HuH-7.5 (cell line): ENCODE measurements at regions not wholly inside any gene's neighbourhood (a gene's known extent, or its start where the extent isn't known, plus 50 kb on each side); places are given as distances from the start of the nearest gene placed in this dataset.

ENCODE experiments used
- DNase-seq: peaks from one replicate; pipeline ENCODE4 v3.0.0; 2011; ENCODE audit warnings: low spot score

DNA sequence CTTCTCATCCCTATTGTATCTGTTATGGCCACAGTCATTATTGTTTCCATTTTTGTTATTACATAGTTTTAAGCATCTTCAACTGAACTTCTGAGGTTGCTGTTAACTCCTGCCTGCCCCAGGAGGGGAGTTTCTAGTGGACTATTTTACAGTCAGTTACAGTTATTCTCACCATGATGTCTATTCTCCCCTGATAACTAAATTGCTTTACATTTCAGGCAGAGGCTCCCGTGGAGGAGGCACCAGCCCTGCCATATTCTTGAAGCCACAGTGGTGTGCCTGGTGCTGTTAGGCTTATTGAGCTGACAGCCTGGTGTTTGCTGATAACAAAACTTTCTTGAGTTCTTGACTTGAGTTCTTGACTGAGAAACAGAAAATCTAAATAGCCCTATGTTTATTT, 256.4 kb downstream of the TFCP2L1 start:
- DNase-seq, result no peak

DNA sequence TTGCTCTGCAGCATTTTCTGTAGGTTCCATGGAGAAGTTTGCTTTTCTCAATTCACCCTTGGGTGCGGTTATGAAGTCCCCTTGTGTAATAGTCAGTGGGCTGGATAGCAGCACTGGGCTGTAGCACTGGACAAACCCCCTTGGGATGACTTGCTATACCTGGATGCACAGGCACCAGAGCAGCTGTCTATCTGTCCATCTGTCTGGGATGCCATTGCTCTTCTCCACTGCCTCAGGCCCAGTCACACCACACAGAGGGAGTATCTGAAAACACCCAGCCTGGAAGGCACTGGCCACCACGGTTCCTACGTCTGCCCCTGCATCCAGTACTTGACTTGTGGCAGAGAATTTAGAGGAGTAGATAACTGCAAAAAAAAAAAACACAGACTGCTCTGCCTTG, 254.5 kb downstream of the TFCP2L1 start:
- DNase-seq, result no peak

DNA sequence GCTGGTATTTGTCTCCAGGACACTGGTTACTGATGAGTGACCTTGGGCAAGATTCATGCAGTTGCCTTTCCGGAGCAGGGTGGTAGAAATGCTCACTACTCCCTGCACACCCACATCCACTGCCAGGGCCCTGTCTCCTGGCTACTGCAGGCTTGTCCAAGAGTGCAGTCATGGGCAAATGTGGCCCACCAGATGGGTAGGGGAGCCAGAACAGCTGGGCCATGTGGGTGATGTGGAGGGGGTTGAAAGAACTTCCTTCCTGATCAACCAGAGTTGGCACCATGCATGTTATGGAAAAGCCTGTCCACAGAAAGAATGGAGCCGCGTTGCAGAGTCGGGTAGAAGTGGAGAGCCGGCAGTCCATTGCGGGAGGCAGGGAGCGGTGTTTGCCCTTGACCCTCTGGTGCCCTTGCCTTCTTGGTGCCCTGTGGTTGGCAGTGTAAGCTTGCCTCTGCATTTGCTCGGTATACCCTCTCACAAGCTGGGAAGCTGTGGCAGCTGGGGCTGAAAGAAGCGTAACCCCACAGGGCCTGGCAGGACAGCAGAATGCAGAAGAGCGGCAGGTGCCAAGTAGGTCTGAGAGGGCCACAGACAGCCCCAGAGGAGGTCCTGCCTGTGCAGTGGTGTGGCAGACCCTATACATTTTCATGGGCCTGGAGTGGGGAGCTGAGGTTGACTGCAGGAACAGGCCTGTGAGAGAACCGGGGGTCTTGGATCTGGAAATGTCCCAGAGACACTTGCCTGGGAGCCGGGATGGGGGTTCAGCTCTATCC, 253.2 kb downstream of the TFCP2L1 start:
- DNase-seq, result no peak

DNA sequence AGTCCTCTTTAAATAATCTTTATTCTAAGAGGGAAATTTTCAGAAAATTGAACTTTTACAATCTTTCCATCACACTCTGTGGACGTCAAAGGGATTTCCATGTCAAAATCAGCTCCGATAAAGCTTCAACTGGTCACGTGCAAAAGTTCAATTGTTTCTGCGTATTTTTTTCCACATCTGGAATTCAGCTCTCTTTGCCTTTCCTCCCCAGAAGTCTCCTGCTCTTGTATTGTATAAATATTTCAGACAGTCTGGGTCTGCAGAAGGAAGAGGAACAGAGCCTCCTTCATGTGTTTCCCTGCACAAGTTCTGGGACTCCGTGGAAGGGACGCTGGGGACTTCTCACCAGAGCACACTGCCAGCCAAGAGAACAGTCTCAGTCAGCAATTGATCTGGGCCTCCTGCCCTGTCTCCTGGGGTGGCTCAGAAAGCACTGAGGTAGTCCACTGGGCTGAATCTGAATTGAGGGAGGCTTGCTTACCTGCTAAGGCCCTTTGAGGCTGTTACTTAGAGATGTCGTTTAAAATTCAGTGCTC, 251.5 kb downstream of the TFCP2L1 start:
- DNase-seq, result no peak

DNA sequence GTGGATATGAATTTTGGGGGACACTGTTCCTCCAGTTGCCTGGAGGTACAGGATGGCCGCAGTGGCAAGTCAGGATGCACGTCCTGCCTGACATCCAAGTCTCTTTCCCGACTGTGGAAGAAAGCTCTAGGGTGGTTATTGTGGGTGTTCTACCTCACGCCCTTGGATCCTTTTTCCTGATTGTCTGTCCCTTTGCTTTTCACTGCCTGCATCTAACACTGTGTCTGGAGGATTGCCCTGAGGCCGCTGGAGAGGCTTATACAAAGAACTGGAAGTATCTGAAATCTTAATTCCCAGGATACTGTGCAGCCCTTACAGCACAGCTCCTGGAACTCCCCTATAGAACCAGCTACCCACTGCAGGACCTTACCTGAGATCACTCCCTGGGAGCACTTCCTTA, 250.5 kb downstream of the TFCP2L1 start:
- no peak for DNase-seq

DNA sequence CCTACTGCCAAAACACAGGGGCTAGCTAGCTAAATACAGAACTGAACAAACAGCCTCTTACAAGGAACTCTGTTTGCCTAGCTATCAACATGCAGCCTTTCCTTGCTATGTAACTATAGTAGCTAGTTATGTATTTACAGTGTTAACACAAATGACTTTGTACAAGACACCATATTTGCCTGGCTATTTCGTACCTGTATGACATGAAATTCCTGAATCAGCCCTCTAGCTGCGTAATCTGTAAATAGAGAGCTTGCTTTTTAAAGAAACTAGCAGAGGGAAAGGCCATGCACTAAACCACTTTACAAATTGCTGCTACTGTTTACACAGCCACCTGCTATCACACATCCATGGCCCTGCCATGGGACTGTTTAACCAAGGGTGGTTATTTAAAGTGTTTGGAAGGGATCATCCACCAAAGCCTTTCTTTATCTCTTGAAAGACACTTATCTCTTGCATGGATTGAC, 248.7 kb downstream of the TFCP2L1 start:
- DNase-seq, result peak; percentile 63

DNA sequence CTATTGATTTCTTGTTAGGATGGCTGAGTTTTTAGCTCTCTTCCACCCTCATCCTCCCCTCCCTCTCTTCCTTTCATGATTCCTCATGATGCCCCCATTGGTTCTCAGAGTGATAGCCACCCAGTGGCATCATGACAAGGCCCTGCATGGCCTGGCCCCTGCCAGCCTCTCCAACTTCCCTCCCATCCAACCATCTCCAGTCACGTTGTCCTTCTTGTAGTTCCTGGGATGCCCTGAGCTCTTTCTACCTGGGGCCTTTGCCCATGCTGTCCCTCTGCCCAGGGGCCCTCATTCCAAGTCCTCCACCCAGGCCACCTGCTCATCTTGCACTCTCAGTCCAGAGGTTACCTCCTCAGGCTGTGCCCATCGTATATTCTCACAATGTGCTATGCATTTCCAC, 247.5 kb downstream of the TFCP2L1 start:
- no peak for DNase-seq

DNA sequence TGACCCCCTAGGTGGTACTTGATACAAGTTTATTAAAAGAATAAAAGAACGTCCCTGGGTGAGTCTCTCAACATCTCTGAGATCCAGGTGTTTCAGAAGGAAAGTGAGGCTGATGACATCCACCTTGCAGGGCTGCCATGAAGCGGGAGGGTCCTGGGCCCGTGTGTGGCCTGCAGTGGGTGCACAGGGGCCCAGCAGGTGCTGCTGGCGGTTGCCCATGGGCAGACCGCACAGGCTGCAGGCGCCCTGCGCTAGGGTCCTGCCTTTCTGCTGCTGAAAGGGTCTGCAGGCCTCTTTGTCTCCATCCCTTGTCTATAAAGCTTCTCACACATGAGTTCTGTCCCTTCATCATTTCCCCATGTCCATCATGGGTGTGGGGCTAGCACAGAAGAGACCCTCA, 247.0 kb downstream of the TFCP2L1 start:
- DNase-seq, result no peak

DNA sequence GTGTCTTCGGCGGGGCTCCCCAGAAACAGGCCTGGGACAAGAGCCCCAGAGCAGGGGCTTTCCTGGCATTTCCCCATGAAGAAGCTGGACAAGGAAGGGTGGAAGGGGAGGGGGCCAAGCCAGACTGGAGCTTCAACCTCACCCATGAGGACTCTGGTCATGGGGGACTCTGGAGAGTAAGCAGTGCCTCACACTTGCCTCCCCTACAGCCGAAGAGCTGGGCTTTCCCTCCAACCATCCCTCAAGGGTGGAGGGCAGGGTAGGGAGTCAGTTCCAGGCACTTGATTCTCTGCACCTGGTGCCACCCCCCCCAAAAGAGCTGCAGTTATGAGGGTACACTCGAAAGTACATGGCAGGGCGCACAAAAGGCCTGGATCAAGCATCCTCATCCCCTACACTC, 246.6 kb downstream of the TFCP2L1 start:
- no peak for DNase-seq

DNA sequence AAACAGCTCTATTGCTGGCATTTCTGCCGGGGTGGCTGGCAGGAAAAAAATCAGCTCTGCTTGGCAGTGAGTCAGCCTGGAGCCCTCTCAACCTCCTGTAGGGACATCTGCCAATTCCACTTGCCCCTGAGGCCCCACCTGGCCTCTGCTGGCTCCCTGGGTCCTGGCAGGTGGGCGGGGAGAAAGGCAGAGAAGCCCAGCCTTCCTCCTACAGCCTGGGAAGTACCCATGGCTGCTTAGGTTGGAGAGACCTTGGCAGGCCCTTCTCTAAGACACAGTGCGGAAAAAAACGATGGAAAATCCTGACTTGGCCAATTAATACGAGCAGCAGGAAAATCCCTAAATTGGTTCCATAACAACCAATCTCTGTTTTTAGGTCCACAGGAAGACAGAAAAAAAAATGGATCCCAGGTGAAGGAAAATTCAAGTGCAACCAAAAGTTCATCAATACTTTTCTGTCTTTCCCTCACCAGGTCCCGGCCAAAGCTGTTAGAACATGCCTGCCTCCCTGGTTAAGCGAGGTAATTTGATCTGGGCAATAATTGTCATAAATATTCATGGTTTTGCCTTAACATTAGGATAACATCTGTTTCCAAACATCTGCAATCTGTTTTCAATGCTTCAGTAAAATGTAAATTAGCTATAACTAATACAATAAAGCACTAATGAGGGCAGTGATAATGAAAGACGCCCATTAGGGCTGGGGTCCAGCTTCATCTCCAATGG, 245.9 kb downstream of the TFCP2L1 start:
- no peak for DNase-seq

DNA sequence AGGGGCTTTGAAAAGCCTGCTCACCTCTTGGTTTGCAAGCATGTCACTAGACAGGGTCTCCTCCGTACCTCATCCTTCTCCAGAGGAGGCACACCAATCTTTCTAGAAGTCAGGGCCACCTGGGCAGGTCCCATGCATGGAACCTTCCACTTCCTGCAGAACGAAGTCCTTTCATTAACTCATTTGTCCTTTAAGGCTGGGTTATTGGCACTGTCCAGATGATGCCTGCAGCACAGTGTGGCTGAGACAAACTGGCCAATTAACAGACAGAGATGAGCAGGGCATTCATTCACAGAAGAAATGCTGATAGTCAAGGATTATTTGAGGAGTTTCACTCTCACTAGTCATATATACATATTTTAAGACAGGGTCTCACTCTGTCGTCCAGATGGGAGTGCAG, 245.3 kb downstream of the TFCP2L1 start:
- DNase-seq, result no peak

DNA sequence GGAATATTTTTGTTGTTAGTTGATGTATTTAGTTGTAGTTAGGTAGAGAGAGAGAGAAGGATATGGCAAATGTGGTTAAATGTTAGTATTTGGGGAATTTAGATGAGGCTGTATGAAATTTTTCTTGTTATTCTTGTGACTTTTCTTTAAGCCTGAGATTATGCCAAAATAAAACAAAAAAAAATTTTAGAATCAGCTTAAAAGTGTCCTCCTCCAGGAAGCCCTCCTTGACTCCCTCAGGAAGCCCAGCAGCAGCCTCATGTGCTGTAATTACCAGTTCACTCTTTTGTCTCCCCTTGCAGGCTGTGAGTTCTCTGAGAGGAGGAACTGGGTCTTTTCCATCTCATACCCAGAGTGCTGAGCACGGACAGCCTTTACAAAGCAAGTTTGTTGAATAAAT, 243.5 kb downstream of the TFCP2L1 start:
- DNase-seq, result no peak

DNA sequence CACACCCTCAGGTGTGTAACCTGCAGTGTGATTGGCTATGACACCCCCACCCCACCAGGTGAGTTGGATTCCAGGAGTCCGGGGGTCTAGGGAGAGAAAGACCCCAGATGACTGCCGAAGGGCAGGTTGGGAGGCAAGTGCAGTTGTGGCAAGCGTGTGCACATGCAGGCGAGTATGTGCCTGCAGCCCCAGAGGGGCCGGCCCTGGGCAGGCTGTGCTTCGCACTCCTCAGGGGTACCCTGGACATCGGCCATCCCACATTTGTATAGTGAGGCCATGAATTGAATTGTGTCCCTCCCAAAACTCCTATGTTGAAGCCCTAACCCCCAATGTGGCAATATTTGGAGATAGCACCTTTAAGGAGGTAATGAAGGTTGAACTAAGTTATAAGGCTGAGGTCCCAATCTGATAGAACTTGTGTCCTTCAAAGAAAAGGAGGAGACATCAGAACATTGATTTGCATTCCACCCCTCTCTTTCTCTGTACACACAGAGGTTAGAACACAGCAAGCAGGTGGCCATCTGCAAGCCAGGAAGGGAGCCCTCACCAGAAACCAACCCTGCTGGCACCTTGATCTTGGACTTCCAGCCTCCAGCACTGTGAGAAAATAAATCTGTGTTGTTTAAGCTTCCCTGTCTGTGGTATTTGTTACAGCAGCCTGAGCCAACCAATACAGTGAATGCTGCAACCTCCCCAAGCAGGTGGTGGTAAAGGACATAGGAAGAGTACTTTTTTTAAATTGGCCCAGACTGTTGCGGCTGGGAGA, 241.8 kb downstream of the TFCP2L1 start:
- no peak for DNase-seq

DNA sequence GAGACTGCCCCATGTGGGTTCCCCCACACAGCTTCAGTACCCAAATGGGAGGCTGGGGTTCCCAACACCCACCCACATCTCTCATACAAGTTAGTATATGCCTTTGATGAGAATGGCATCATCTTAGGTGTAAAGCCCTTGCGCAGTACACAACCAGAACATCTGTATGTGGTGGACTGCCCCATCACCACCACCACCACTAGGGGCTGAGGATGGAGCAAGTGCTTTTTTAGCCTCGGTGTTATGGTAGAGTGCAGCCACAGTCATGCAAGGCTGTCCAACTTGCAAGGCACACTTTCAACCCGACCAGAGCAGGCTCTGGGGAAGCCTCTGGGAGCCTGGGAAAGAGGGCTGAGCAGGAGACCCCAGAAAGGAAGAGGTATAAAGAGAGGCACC, 241.2 kb downstream of the TFCP2L1 start:
- no peak for DNase-seq

DNA sequence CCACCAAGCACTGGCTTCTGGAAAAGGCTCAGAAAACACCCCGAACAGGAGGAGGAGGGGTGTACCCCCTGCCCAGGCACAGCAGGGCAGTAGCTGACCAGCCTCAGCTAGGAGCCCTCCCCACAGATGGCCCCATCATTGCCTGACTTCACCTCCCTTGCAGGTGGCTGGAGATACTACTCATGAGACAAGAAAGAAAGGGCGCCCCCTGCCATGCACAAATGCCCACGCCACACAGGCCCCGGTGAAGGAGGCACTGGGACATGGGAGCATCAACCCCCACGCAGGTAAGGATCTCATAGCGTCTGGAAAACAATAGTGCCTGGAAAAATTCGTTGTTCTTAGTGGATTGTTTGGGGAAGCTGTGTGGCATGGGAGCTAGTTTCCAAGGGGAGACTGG, 240.6 kb downstream of the TFCP2L1 start:
- DNase-seq, result no peak

DNA sequence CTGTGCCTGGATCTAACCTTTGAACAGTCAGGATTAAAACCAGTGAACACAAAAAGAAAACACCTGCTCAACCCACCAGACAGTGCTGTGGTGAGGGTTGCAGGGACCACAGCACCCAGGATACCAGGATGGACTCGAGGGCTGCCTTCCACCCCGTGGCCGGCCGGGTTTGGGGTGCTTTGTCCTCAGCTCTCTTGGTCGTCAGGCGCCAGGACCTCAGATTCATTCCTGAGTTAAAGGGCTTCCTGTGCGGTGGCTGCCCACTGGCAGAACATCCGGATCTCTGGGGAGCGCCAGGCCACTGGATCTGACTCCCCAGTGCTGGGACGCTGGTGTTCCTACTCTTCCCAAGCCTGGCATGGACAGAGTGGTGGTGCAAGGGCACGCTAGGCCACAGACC, 239.8 kb downstream of the TFCP2L1 start:
- DNase-seq, result no peak

DNA sequence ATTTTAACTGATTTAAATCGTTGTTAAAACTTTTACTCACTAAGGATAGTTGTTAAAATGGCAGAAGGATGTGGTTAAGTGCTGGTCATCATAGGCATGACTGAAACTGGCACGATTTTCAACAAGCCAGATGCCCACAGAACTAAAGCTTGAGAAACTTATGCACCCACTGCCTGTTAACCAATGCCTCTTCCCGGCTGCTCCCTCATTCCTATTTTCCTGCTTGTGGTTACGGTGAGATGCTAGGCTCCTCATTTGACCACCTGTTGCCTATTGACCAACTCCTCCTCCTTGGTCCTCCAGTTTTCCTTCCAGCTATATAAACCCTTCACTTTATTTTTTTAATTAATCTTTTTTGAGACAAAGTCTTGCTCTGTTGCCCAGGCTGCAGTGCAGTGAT, 238.7 kb downstream of the TFCP2L1 start:
- no peak for DNase-seq

DNA sequence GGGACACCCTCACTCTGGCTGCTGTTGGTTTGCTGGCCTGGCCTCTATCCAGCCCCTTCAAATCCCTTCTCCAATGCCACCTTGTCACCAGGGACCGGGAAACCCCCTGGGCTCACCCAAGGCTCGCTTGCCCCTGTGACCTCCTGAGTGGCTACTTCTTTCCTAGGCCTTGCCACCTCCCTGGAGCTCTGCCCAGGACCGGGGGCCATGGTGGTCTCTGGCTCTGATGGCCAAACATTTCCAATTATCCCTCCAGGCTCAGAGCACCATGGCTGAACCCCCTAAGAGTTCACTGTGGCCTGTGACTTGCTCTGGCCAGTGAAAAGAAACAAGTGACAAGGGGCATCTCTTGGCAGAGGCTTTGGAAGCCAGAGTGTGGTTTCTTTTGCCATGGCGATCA, 237.6 kb downstream of the TFCP2L1 start:
- DNase-seq, result no peak

DNA sequence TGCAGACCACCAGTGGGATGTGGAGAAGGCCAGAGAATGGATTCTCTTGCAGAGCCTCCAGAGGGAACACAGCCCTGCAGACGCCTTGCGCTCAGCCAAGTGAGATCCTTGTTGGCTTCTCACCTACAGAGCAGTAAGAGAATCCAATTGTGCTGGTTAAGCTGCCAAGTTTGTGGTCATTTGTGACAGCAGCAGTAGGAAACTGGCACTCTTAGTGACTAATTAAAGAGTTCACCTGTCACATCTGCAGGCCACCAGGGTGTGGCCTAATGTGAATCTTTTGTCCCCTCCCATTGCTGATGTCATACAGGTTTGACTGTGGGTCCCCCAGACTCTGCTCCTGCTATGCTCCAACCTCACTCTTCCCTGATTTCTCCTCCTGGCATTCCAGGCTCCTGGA, 235.9 kb downstream of the TFCP2L1 start:
- no peak for DNase-seq

DNA sequence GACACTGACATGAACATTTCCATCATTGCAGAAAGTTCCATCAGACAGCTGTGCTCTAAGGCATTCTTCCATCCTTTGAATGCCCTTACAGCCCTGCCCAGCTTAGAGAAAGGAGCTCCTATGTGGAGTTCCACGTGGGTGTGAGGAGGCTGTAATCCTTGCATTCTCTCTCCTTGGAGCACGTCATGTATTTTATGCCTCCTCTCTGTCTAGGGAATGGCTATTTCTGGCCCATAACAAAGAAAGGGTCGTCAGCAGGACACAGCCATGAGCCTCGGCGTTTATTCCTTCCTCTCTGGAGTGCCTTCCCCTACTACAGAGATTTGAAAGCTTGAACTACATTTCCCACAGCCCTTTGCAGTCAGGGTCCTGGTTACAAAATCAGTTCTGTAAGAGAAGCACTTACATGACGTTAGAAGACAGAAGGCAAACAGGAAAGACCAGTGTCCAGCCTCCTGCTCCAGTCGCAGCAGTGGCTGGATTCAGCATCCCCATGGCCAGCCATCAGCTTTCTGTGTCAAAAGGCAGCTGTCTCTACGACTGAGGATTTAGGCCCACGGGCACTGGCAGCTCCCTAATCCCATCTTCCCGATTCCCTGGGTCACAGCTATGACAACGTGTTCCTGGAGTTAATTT, 234.9 kb downstream of the TFCP2L1 start:
- DNase-seq, result no peak

DNA sequence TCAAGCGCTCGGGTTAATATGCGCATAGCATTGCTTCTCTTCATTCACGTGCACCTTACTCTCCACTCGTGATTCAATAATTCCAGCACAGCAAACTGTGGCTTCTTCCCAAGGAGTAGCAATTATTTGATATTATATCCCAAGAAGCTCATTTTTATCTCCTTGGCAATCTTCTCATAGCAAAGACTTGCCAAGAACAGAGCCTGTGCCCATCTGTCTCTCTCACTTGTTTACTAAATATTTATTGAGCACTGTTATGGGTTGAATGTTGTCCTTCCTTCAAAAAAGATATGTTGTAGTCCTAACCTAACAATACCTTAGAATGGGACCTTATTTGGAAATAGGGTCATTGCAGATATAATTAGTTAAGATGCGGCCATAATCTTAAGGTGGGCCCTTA, 233.7 kb downstream of the TFCP2L1 start:
- no peak for DNase-seq

DNA sequence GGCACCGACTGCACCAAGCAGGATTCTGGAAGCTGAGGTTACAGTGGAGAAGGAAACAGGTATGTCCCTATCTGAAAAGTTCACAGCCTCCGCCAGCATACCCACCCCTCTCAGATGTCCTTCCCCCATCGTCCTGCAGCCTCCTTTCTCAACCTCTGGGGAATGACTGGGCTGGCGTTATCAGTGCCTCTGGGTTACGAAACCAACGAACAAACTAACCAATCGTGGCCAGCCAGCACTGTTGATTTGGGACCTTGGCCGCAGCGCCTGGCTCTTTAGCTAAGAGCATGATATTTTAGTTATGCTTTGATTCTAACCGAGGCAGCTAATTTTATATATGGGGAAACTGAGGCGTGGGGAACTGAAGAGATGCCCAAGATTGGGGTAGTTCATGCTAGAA, 233.0 kb downstream of the TFCP2L1 start:
- no peak for DNase-seq
